ENCODE measurements at regions not wholly inside any gene's neighbourhood (a gene's known extent, or its start where the extent isn't known, plus 50 kb on each side); places are given as distances from the start of the nearest gene placed in this dataset.

GRCh38 chr6:6962699-6963098, 145.1 kb upstream of the RREB1 start:
- TF ChIP-seq CTCF (IDR thresholded peaks at IDR 0.05) (no peak), POLR2A (IDR thresholded peaks at IDR 0.05) (no peak)
